DOHH2 (cell line): ENCODE measurements at regions not wholly inside any gene's neighbourhood (a gene's known extent, or its start where the extent isn't known, plus 50 kb on each side); places are given as distances from the start of the nearest gene placed in this dataset.

Source experiments
- EZH2phosphoT487 ChIP-seq: fragments of 200-600 bp; sonication (generic); IDR thresholded peaks from 2 replicates; pipeline ENCODE4 v1.6.1; 2017; ENCODE audit warnings: borderline replicate concordance, mild to moderate bottlenecking, antibody characterized with exemption, low read length, moderate library complexity, mixed read lengths
- TF ChIP-seq, protein P1 (sequence below): fragments of 200-600 bp; sonication (generic); IDR thresholded peaks from one replicate; pipeline ENCODE4 v1.5.1; 2014; ENCODE audit warnings: antibody characterized with exemption, mild to moderate bottlenecking, low read depth, low read length; ENCODE audit not compliant: poor library complexity, severe bottlenecking

DNA sequence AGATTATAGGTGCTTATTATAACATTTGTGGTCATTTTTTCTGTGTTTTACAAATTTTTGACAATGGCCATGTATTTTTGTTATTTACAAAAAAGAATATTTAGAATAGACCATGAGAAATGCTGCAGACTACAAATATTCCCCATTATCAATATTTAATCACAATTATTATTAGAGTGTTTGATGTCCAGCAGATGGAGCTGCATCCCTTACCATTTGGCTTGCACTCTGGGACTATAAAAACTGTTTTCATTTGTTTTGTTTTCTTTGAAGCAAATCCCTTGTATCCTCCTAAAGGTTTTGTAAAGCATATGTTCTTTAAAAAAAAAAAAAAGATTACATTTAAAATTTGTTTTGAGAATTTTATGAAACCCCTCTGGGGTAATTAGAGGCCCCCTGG, 85.6 kb upstream of the CXorf66 start:
- TF ChIP-seq, protein P1, sequence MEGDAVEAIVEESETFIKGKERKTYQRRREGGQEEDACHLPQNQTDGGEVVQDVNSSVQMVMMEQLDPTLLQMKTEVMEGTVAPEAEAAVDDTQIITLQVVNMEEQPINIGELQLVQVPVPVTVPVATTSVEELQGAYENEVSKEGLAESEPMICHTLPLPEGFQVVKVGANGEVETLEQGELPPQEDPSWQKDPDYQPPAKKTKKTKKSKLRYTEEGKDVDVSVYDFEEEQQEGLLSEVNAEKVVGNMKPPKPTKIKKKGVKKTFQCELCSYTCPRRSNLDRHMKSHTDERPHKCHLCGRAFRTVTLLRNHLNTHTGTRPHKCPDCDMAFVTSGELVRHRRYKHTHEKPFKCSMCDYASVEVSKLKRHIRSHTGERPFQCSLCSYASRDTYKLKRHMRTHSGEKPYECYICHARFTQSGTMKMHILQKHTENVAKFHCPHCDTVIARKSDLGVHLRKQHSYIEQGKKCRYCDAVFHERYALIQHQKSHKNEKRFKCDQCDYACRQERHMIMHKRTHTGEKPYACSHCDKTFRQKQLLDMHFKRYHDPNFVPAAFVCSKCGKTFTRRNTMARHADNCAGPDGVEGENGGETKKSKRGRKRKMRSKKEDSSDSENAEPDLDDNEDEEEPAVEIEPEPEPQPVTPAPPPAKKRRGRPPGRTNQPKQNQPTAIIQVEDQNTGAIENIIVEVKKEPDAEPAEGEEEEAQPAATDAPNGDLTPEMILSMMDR: no peak
- TF ChIP-seq EZH2phosphoT487: no peak
